SU-DHL-6 (cell line): ENCODE measurements at regions not wholly inside any gene's neighbourhood (a gene's known extent, or its start where the extent isn't known, plus 50 kb on each side); places are given as distances from the start of the nearest gene placed in this dataset.

ENCODE experiments used
- H2AFZ ChIP-seq: fragments of 200-600 bp; sonication (generic); 2 replicates; pipeline ENCODE4 v1.6.1; 2014; ENCODE audit warnings: low read depth, mild to moderate bottlenecking, moderate library complexity, mixed read lengths, antibody characterized with exemption, low read length; ENCODE audit not compliant: severe bottlenecking
- H3F3A ChIP-seq: fragments of 200-600 bp; shearing (Covaris generic); 2 replicates; pipeline ENCODE4 v1.6.0; 2016; ENCODE audit warnings: antibody characterized with exemption, mild to moderate bottlenecking; ENCODE audit not compliant: insufficient read depth
- H3K27ac ChIP-seq: fragments of 200-600 bp; sonication (generic); 2 replicates; pipeline ENCODE4 v1.5.1; 2016; ENCODE audit warnings: low read depth, mild to moderate bottlenecking, low read length, moderate library complexity, mixed read lengths
- H3K27me3 ChIP-seq: fragments of 200-600 bp; sonication (generic), shearing (Covaris generic); 2 replicates; pipeline ENCODE4 v1.6.0; 2014; ENCODE audit warnings: mild to moderate bottlenecking, low read length
- H3K36me3 ChIP-seq: fragments of 200-600 bp; sonication (generic); 2 replicates; pipeline ENCODE4 v1.6.1; 2014; ENCODE audit warnings: mild to moderate bottlenecking, low read length, mixed read lengths
- H3K4me2 ChIP-seq: fragments of 300-600, 200-600 bp; shearing (Covaris generic), sonication (generic); 2 replicates; pipeline ENCODE4 v1.6.0; 2014; ENCODE audit warnings: low read length, low read depth, mild to moderate bottlenecking; ENCODE audit not compliant: poor library complexity, severe bottlenecking
- H3K4me3 ChIP-seq: fragments of 200-600 bp; sonication (generic); 2 replicates; pipeline ENCODE4 v1.5.1; 2014; ENCODE audit warnings: antibody characterized with exemption, low read length, mild to moderate bottlenecking, mixed read lengths; ENCODE audit not compliant: insufficient read depth, poor library complexity, severe bottlenecking
- H3K79me2 ChIP-seq: fragments of 200-600 bp; sonication (generic); 2 replicates; pipeline ENCODE4 v1.6.1; 2014; ENCODE audit warnings: mild to moderate bottlenecking, low read length, moderate library complexity; ENCODE audit not compliant: insufficient read depth
- H3K9ac ChIP-seq: fragments of 200-600 bp; sonication (generic); 2 replicates; pipeline ENCODE4 v1.7.0; 2014; ENCODE audit warnings: mild to moderate bottlenecking, low read length
- H3K9me2 ChIP-seq: fragments of 200-600 bp; sonication (generic); replicated peaks from 2 replicates; pipeline ENCODE4 v1.6.1; 2014; ENCODE audit warnings: low read length; ENCODE audit not compliant: insufficient read depth
- H3K9me3 ChIP-seq: fragments of 200-600 bp; sonication (generic); 2 replicates; pipeline ENCODE4 v1.6.1; 2014; ENCODE audit warnings: low read length, mixed read lengths; ENCODE audit not compliant: insufficient read depth
- H4K20me1 ChIP-seq: fragments of 200-600 bp; sonication (generic); 2 replicates; pipeline ENCODE4 v1.6.1; 2014; ENCODE audit warnings: low read depth, mild to moderate bottlenecking, antibody characterized with exemption, low read length, moderate library complexity, mixed read lengths
- CTCF ChIP-seq: fragments of 200-600 bp; sonication (generic); IDR thresholded peaks from one replicate; pipeline ENCODE4 v1.5.1; 2017; ENCODE audit warnings: antibody characterized with exemption, mild to moderate bottlenecking, low read length, moderate library complexity; ENCODE audit not compliant: insufficient read depth, poor library complexity, severe bottlenecking
- EZH2phosphoT487 ChIP-seq: fragments of 200-600 bp; sonication (generic), shearing (Covaris generic); conservative IDR thresholded peaks from 2 replicates; pipeline ENCODE4 v1.6.1; 2018; ENCODE audit warnings: mild to moderate bottlenecking, antibody characterized with exemption, low read length, moderate library complexity, mixed read lengths

DNA sequence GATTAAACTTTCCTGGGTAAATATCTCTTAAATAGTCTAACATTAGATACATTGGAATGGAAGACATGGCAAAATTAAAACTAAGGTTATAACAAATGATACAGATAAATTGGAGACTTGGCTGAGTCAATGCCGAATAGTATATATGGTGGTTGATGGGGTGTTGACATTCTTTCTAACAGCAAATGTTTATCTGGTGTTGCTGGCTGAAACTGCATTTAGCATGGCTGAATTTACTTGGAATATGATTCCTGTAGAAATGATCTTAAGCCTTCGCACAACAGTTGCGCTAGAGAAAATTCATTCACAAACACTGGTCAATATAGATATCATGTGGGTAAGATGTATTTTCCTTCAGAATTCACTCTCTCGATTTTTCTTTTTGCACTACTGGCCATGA, 646.0 kb upstream of the CXADR start:
- no peaks in the 10 kb centered on the region for H3K9me3 ChIP-seq
- H3K9me2 ChIP-seq = no peaks in the 10 kb centered on the region
- H2AFZ ChIP-seq = no peak overlapping the region
- no peak overlapping the region for H3K27ac ChIP-seq
- no peaks in the 10 kb centered on the region for H3K27me3 ChIP-seq
- no peaks in the 10 kb centered on the region for H3K79me2 ChIP-seq
- H4K20me1 ChIP-seq = no peaks in the 10 kb centered on the region
- H3K4me2 ChIP-seq = no peak overlapping the region
- H3F3A ChIP-seq = no peaks in the 10 kb centered on the region
- H3K4me3 ChIP-seq = no peak overlapping the region
- no peak for TF ChIP-seq CTCF
- no peak for TF ChIP-seq EZH2phosphoT487
- no peaks in the 10 kb centered on the region for H3K36me3 ChIP-seq
- H3K9ac ChIP-seq = no peak overlapping the region

- Histone ChIP-seq H3K9ac (no peak overlapping the region), H3K79me2 (no peaks in the 10 kb centered on the region), H3K4me2 (no peak overlapping the region), H2AFZ (no peak overlapping the region), H4K20me1 (no peaks in the 10 kb centered on the region), H3K9me2 (no peaks in the 10 kb centered on the region; the same call in 1 of the 2 replicates), H3K9me3 (no peaks in the 10 kb centered on the region), H3F3A (no peaks in the 10 kb centered on the region), H3K27me3 (no peaks in the 10 kb centered on the region), H3K27ac (no peak overlapping the region), H3K4me3 (no peak overlapping the region), H3K36me3 (no peaks in the 10 kb centered on the region)
- TF ChIP-seq EZH2phosphoT487 (no peak), CTCF (no peak)
Observed at GRCh38 chr21:16870103-16870502, 642.7 kb upstream of the CXADR start.

- Histone ChIP-seq H3K27me3 (no peaks in the 10 kb centered on the region), H3K9ac (no peak overlapping the region), H3K36me3 (no peaks in the 10 kb centered on the region), H3K27ac (no peak overlapping the region), H3K79me2 (no peaks in the 10 kb centered on the region), H3K9me2 (no peaks in the 10 kb centered on the region; the same call in 1 of the 2 replicates), H3F3A (no peaks in the 10 kb centered on the region), H4K20me1 (no peaks in the 10 kb centered on the region), H2AFZ (no peak overlapping the region), H3K4me2 (no peak overlapping the region), H3K9me3 (no peaks in the 10 kb centered on the region), H3K4me3 (no peak overlapping the region)
- no peak for TF ChIP-seq EZH2phosphoT487
Observed at GRCh38 chr21:16872616-16873015, 640.2 kb upstream of the CXADR start.

DNA sequence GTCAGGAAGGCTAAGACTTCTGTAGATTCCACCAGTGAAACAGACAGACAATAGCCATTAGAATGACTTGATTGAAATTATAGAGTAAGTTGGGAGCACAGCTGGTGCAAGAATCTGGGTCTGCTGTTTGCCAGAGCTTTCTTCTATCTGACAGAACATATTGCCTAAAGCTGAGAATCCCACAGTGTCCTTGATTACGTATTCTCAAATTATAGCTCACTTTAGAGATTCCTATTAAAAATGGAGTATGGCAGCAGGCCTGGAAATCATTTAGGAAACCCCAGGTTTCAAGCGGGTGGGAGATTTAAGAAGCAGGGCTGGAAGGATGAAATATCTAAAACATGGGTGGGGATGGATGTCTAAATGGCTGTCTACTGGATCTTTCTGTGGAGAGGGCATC, 639.7 kb upstream of the CXADR start:
- TF ChIP-seq CTCF = no peak
- TF ChIP-seq EZH2phosphoT487 = no peak
- Histone ChIP-seq H2AFZ (no peak overlapping the region), H3F3A (no peaks in the 10 kb centered on the region), H3K4me3 (no peak overlapping the region), H3K27ac (no peak overlapping the region), H3K27me3 (no peaks in the 10 kb centered on the region), H3K9me3 (no peaks in the 10 kb centered on the region), H3K9me2 (no peaks in the 10 kb centered on the region; the same call in 1 of the 2 replicates), H3K9ac (no peak overlapping the region), H3K79me2 (no peaks in the 10 kb centered on the region), H3K4me2 (no peak overlapping the region), H4K20me1 (no peaks in the 10 kb centered on the region), H3K36me3 (no peaks in the 10 kb centered on the region)
